K562 (cell line): ENCODE measurements at regions not wholly inside any gene's neighbourhood (a gene's known extent, or its start where the extent isn't known, plus 50 kb on each side); places are given as distances from the start of the nearest gene placed in this dataset.

Source experiments
- ATAC-seq: fragments of 200-7000 bp; cut with Tn5 transposase; 3 replicates; pipeline ENCODE4 v1.9.1; 2020; ENCODE audit warnings: moderate library complexity
- BruUV-seq: library from RNA; stranded (reverse); fragments of 400-500 nt; replicated peaks from 2 replicates; lab custom pipeline; 2021; lab: Mats Ljungman, UMichigan
- CTCF ChIA-PET: fragments of 300-600 bp; formaldehyde crosslinking; extraction: SDS; loops from one replicate; lab custom pipeline; 2021; ENCODE audit warnings: low intra/inter-chr PET ratio; lab: Yijun Ruan, JAX
- POLR2A ChIA-PET: fragments of 300-600, 350-650 bp; sonication (Branson Sonifier 250); formaldehyde crosslinking; extraction: SDS; loops from one replicate; lab custom pipeline; 2021; ENCODE audit warnings: antibody characterized with exemption, inconsistent platforms; lab: Yijun Ruan, JAX
- DNase-seq, 4 experiments: peaks; one replicate each; pipeline versions ENCODE4 v3.0.0 to v3.0.0-alpha.2; 2011 to 2018; ENCODE audit warnings: low spot score in 3 of 4, mixed read lengths in 3 of 4; ENCODE audit errors: extremely low read depth in 1 of 4
- FAIRE-seq: peaks from 2 replicates; lab custom pipeline; 2011; peaks lifted over from hg19 to GRCh38; lab: Jason Lieb, UNC
- H2AFZ ChIP-seq: 2 replicates; pipeline ENCODE4 v1.6.0; 2011; ENCODE audit warnings: low read depth, low read length, control low read depth, inconsistent platforms
- H3K27ac ChIP-seq: fragments of 200-600 bp; 3 replicates; pipeline ENCODE4 v1.8.0; 2011; ENCODE audit warnings: low read depth, mild to moderate bottlenecking, control low read depth, inconsistent platforms, low read length, moderate library complexity, mixed read lengths; ENCODE audit errors: extremely low read depth
- H3K27me3 ChIP-seq, 2 experiments: fragments of 300-600 bp in 1 of 2; 2 replicates in 1 of 2; 3 replicates in 1 of 2; pipeline versions ENCODE4 v1.6.0 to v1.8.0; 2011; ENCODE audit warnings: inconsistent platforms in 2 of 2, low read length in 2 of 2, mild to moderate bottlenecking in 1 of 2, mixed read lengths in 1 of 2, moderate library complexity in 1 of 2; ENCODE audit not compliant: control insufficient read depth in 2 of 2, insufficient read depth in 2 of 2
- H3K36me3 ChIP-seq: fragments of 300-600 bp; 3 replicates; pipeline ENCODE4 v1.8.0; 2011; ENCODE audit warnings: mild to moderate bottlenecking, low read length, inconsistent platforms; ENCODE audit not compliant: control insufficient read depth, insufficient read depth
- H3K4me1 ChIP-seq, 2 experiments: fragments of 200-600 bp in 1 of 2; replicated peaks in 1 of 2; 2 replicates in 1 of 2; 3 replicates in 1 of 2; pipeline versions ENCODE4 v1.5.1 to v1.8.0; 2011; ENCODE audit warnings: inconsistent platforms in 2 of 2, low read length in 2 of 2, mild to moderate bottlenecking in 1 of 2, mixed read lengths in 1 of 2, moderate library complexity in 1 of 2; ENCODE audit not compliant: control insufficient read depth in 2 of 2, insufficient read depth in 2 of 2
- H3K4me2 ChIP-seq: 2 replicates; pipeline ENCODE4 v1.6.1; 2011; ENCODE audit warnings: low read length, control low read depth, inconsistent platforms, mixed read lengths; ENCODE audit not compliant: insufficient read depth
- H3K4me3 ChIP-seq: fragments of 200-600 bp; sonication (generic), shearing (Covaris generic); 2 replicates; pipeline ENCODE4 v1.5.1; 2016; ENCODE audit warnings: control low read depth, inconsistent platforms
- H3K79me2 ChIP-seq: fragments of 200-600 bp; 3 replicates; pipeline ENCODE4 v1.8.0; 2011; ENCODE audit warnings: low read length, inconsistent platforms; ENCODE audit not compliant: control insufficient read depth, insufficient read depth
- H3K9ac ChIP-seq, 2 experiments: 2 replicates each; pipeline versions ENCODE4 v1.6.0 to v1.6.1; 2011; ENCODE audit warnings: low read depth in 2 of 2, low read length in 2 of 2, control low read depth in 1 of 2, inconsistent platforms in 1 of 2, mild to moderate bottlenecking in 1 of 2, mixed read lengths in 1 of 2; ENCODE audit not compliant: insufficient read depth in 1 of 2
- H3K9me1 ChIP-seq: one replicate; pipeline ENCODE4 v1.6.0; 2011; ENCODE audit warnings: inconsistent platforms, mild to moderate bottlenecking, low read length, moderate library complexity; ENCODE audit not compliant: control insufficient read depth, insufficient read depth
- H3K9me3 ChIP-seq: replicated peaks from 2 replicates; pipeline ENCODE4 v1.5.1; 2011; ENCODE audit warnings: low read depth, low read length, inconsistent platforms; ENCODE audit not compliant: control insufficient read depth, insufficient read depth
- H4K20me1 ChIP-seq: replicated peaks from 2 replicates; pipeline ENCODE4 v1.6.1; 2011; ENCODE audit warnings: low read length, inconsistent platforms, mixed read lengths; ENCODE audit not compliant: control insufficient read depth, insufficient read depth
- HDAC2 ChIP-seq: fragments of 450-650 bp; IDR thresholded peaks from 2 replicates; pipeline ENCODE4 v1.6.1; 2016; ENCODE audit warnings: mild to moderate bottlenecking
- HNRNPUL1 ChIP-seq: fragments of 200-400 bp; formaldehyde crosslinking; IDR thresholded peaks from 2 replicates; pipeline ENCODE4 v1.6.1; 2017; ENCODE audit warnings: low read length
- ID3 ChIP-seq, 2 experiments: fragments of 250-450 bp in 1 of 2; fragments of 450-650 bp in 1 of 2; sonication (Bioruptor Pico) in 1 of 2; IDR thresholded peaks; 2 replicates each; pipeline versions ENCODE4 v1.6.1 to v1.8.0; 2016 to 2021; ENCODE audit warnings: mild to moderate bottlenecking in 2 of 2, moderate library complexity in 2 of 2, missing compliant biosample characterization in 1 of 2, missing genetic modification characterization in 1 of 2
- KLF16 ChIP-seq: IDR thresholded peaks from 2 replicates; pipeline ENCODE4 v1.6.1; 2016; ENCODE audit warnings: antibody characterized with exemption
- MCM5 ChIP-seq: fragments of 450-650 bp; IDR thresholded peaks from 2 replicates; pipeline ENCODE4 v1.6.1; 2016; ENCODE audit warnings: low read depth
- RAD21 ChIP-seq, 2 experiments: fragments of 250-450 bp in 1 of 2; fragments of 450-650 bp in 1 of 2; sonication (Bioruptor Pico) in 1 of 2; formaldehyde crosslinking in 1 of 2; IDR thresholded peaks in 1 of 2; conservative IDR thresholded peaks in 1 of 2; 2 replicates each; pipeline versions ENCODE4 v1.4.0 to v1.8.0; 2020 to 2022; ENCODE audit warnings: mild to moderate bottlenecking in 2 of 2, moderate library complexity in 1 of 2
- RFX1 ChIP-seq: fragments of 450-650 bp; IDR thresholded peaks from 2 replicates; pipeline ENCODE4 v1.6.1; 2016; ENCODE audit warnings: mild to moderate bottlenecking, moderate library complexity
- SIN3B ChIP-seq: fragments of 450-650 bp; IDR thresholded peaks from 2 replicates; pipeline ENCODE4 v1.6.1; 2017; ENCODE audit warnings: low read depth, mild to moderate bottlenecking, moderate library complexity
- STAT6 ChIP-seq: sonication (generic); formaldehyde crosslinking; IDR thresholded peaks from 2 replicates; pipeline ENCODE4 v1.8.1; 2023; ENCODE audit warnings: mild to moderate bottlenecking, missing genetic modification reagents
- TAL1 ChIP-seq: fragments of 450-650 bp; IDR thresholded peaks from 2 replicates; pipeline ENCODE4 v1.6.1; 2016; ENCODE audit warnings: mild to moderate bottlenecking
- ZBTB8A ChIP-seq: fragments of 450-650 bp; IDR thresholded peaks from 2 replicates; pipeline ENCODE4 v1.6.1; 2018; ENCODE audit warnings: mild to moderate bottlenecking, moderate library complexity; ENCODE audit not compliant: partially characterized antibody
- ZFP36 ChIP-seq: fragments of 150-350 bp; IDR thresholded peaks from 2 replicates; pipeline ENCODE4 v1.6.1; 2018; ENCODE audit warnings: low read length, low read depth; ENCODE audit not compliant: partially characterized antibody
- ZKSCAN1 ChIP-seq: fragments of 150-350 bp; IDR thresholded peaks from 2 replicates; pipeline ENCODE4 v1.6.1; 2016; ENCODE audit warnings: low read depth, low read length
- ZNF197 ChIP-seq: fragments of 200-800 bp; sonication (Bioruptor generic); IDR thresholded peaks from 2 replicates; pipeline ENCODE4 v1.6.1; 2016; ENCODE audit warnings: low read depth, missing genetic modification characterization, missing compliant biosample characterization
- ZNF212 ChIP-seq: fragments of 450-650 bp; formaldehyde crosslinking; IDR thresholded peaks from 2 replicates; pipeline ENCODE4 v1.4.0; 2020; ENCODE audit warnings: mild to moderate bottlenecking
- ZNF551 ChIP-seq: fragments of 250-450 bp; sonication (Bioruptor Pico); IDR thresholded peaks from 2 replicates; pipeline ENCODE4 v1.5.0; 2021; ENCODE audit warnings: mild to moderate bottlenecking, moderate library complexity
- WGBS: fragments of 100-300 bp; shearing (Covaris generic); methylation state at CpG from one replicate; pipeline ENCODE4 v1.1.6; 2016; ENCODE audit warnings: low coverage, mixed read lengths; ENCODE audit not compliant: insufficient coverage; ENCODE audit errors: missing lambda C conversion rate; 5-methylcytosine and 5-hydroxymethylcytosine counted together
- in situ Hi-C: fragments of 300-500 bp; cut with MboI; formaldehyde crosslinking; loops from 4 replicates; pipeline ENCODE4 v1.15.0; 2018; ENCODE audit warnings: inconsistent platforms, mixed read lengths
- intact Hi-C: fragments of 100-400 bp; cut with micrococcal nuclease; formaldehyde crosslinking; loops from 2 replicates; pipeline ENCODE4 v1.14.2; 2022

- no peaks in the 10 kb centered on the region for H3K27me3 ChIP-seq
Measured at GRCh38 chr18:7492385-7492784, 74.7 kb upstream of the PTPRM start.

More at GRCh38 chr18:7492385-7492784, 74.7 kb upstream of the PTPRM start:
- H4K20me1 ChIP-seq: no peaks in the 10 kb centered on the region
- no peak for DNase-seq
- no peak for FAIRE-seq
- ATAC-seq: no peak
- in situ Hi-C loops: no loop called here
- ChIA-PET POLR2A (no interaction called here), CTCF (no interaction called here)
- no peaks in the 10 kb centered on the region for H3K9me3 ChIP-seq
- WGBS: 1% methylated on average over 3 of the region's 3 CpGs
- BruUV-seq: no TSS peak
- H3K27ac ChIP-seq: no peak overlapping the region
- no peaks in the 10 kb centered on the region for H3K79me2 ChIP-seq
- H3K9ac ChIP-seq: no peak overlapping the region
- intact Hi-C loops: no loop called here
- no peaks in the 10 kb centered on the region for H3K9me1 ChIP-seq
- H3K4me2 ChIP-seq: no peak overlapping the region
- no peaks in the 10 kb centered on the region for H3K4me1 ChIP-seq
- H2AFZ ChIP-seq: no peak overlapping the region
- TF ChIP-seq ZKSCAN1: no peak
- no peak for TF ChIP-seq RFX1
- TF ChIP-seq SIN3B: no peak
- TF ChIP-seq ID3 (CRISPR knock-in tag; IDR thresholded peaks at IDR 0.05): no peak
- TF ChIP-seq ID3 (tag; IDR thresholded peaks at IDR 0.05): no peak
- no peak for TF ChIP-seq RAD21 (CRISPR knock-in tag; conservative IDR thresholded peaks at IDR 0.05 in 1 of 2, IDR thresholded peaks at IDR 0.05 in 1 of 2)
- no peak for TF ChIP-seq TAL1
- no peak for TF ChIP-seq HNRNPUL1
- no peak for TF ChIP-seq ZFP36
- no peak for TF ChIP-seq KLF16
- TF ChIP-seq HDAC2: no peak
- no peak for TF ChIP-seq STAT6 (CRISPR knock-in tag)
- TF ChIP-seq MCM5: no peak
- TF ChIP-seq ZNF212: no peak
- TF ChIP-seq ZBTB8A: no peak
- no peak for TF ChIP-seq ZNF197 (CRISPR knock-in tag)
- TF ChIP-seq ZNF551 (CRISPR knock-in tag): no peak
- TF ChIP-seq, all 486 proteins: peak for 0
- Histone ChIP-seq H3K4me3 (no peak overlapping the region), H3K36me3 (no peaks in the 10 kb centered on the region)
